ENCODE measurements at regions not wholly inside any gene's neighbourhood (a gene's known extent, or its start where the extent isn't known, plus 50 kb on each side); places are given as distances from the start of the nearest gene placed in this dataset.

DNA sequence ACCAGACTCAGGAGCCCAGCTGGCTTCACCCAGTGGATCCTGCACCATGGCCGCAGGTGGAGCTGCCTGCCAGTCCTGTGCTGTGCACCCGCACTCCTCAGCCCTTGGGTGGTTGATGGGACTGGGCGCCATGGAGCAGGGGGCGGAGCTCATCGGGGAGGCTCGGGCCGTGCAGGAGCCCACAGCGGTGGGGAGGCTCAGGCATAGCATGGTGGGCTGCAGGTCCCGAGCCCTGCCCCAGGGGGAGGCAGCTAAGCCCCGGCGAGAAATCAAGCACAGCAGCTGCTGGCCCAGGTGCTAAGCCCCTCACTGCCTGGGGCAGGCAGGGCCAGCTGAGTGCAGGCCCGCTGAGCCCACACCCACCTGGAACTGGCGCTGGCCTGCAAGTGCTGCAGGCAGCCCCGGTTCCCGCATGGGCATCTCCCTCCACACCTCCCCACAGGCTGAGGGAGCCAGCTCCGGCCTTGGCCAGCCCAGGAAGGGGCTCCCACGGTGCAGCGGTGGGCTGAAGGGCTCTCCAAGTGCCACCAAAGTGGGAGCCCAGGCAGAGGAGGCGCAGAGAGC lies 464.1 kb upstream of the DIPK2B start:
- TF ChIP-seq, protein P1, sequence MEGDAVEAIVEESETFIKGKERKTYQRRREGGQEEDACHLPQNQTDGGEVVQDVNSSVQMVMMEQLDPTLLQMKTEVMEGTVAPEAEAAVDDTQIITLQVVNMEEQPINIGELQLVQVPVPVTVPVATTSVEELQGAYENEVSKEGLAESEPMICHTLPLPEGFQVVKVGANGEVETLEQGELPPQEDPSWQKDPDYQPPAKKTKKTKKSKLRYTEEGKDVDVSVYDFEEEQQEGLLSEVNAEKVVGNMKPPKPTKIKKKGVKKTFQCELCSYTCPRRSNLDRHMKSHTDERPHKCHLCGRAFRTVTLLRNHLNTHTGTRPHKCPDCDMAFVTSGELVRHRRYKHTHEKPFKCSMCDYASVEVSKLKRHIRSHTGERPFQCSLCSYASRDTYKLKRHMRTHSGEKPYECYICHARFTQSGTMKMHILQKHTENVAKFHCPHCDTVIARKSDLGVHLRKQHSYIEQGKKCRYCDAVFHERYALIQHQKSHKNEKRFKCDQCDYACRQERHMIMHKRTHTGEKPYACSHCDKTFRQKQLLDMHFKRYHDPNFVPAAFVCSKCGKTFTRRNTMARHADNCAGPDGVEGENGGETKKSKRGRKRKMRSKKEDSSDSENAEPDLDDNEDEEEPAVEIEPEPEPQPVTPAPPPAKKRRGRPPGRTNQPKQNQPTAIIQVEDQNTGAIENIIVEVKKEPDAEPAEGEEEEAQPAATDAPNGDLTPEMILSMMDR (IDR thresholded peaks at IDR 0.05) = no peak
- no peak for TF ChIP-seq POLR2A (IDR thresholded peaks at IDR 0.05)
